COLO829 (cell line): ENCODE measurements at regions not wholly inside any gene's neighbourhood (a gene's known extent, or its start where the extent isn't known, plus 50 kb on each side); places are given as distances from the start of the nearest gene placed in this dataset.

ENCODE experiments used
- DNase-seq: peaks from one replicate; pipeline ENCODE4 v3.0.0; 2012; ENCODE audit warnings: low spot score

DNA sequence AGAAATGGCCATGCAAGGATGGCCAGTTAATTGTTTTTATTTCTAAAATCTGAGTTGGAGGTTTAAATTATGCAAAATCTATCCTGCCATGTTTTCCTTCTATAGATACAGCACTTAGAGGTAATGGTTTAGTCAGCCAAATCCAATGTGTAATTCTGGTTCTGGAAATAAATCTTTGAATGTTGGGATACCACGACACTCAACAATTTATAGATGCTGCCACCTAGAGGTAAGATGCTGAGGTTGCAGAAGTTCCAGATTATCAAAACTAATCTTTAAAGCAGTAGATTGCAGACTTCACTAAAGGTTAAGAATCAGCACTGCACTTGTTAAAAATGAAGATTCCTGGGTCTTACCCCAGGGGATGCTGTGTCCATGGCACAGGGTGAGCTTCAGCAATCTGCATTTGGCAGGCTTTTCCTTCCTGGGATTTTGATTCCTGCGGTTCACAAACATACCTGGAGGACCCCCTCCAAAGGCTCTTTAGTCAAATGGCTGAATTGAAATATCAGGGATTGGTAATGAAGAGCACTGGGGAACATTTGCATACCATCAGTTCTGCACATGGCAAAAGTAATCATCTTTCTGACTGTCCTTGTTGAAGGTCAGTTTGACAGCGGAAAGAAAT is 53.4 kb upstream of the ANO4 start:
- peak; percentile 56 for DNase-seq

DNA sequence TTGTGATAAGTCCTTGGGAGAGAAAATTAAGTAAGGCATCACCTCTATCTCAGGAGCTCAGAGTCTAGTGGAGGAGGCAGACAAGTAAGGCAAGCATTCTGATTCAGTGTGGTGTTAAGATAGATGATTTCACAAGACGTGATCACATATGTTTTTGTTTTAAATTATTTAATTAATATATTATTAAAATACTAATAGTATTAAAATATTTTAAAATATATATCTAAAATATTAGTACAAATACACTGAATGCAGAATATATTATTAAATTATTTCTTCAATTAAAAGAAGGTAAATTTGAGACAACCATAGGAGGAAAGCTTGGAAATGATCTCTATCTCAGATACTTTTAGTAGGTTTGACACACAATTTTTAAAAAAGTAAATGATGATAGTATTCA is 51.5 kb upstream of the ANO4 start:
- no peak for DNase-seq
